ENCODE measurements at regions not wholly inside any gene's neighbourhood (a gene's known extent, or its start where the extent isn't known, plus 50 kb on each side); places are given as distances from the start of the nearest gene placed in this dataset.
"Not testable (repeated sequence)": the region's sequence is repeated elsewhere in the genome, so short reads cannot be mapped to it uniquely, and the experiment has no call there.

GRCh38 chr14:106480287-106480686, 953.9 kb downstream of the TMEM121 start:
- DNase-seq: not testable (repeated sequence)

GRCh38 chr14:106482213-106482612, 955.8 kb downstream of the TMEM121 start:
- DNase-seq: not testable (repeated sequence)

DNA sequence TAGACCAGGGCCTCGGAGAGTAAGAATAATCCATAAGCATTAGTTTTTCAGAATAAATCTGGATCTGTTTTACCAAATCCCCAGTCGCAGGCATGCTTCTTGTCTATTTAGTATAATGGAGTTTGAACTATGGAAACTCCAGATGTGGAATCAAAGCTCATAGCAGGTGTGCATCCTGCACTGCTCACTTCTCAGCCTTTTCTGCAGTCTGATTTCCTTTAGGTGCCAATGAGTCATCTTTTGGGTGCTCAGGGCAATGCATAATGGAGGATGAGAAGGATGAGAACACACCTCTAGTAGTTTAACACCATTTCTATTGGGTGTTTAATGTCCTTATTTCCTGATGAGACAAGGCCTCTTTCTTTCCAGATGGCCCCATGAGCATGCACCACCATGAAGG, 961.2 kb downstream of the TMEM121 start:
- DNase-seq: no peak

DNA sequence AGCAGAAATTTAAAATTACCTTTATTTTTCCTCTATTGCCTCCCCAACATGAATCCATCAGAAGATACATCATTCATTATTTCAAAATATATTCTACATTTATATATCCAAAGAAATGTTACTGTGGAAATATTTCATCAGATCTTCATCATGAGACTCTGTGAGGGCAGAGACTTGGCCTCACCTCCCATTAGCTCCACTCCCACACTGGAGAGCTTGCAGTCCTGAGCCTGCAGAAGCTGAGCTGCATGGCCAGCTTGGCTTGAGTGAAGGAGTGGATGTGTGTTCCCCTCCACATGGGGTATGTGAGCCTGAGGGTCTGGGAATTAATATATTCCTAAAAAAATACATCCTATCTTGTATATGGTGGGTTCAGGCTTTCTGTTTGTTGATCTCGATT, 961.9 kb downstream of the TMEM121 start:
- peak; percentile 1 for DNase-seq

- DNase-seq: no peak
Observed at GRCh38 chr14:106489112-106489881, 962.9 kb downstream of the TMEM121 start.

GRCh38 chr14:106490442-106490841, 964.1 kb downstream of the TMEM121 start:
- no peak for DNase-seq

- peak; percentile 12 for DNase-seq
Observed at GRCh38 chr14:106491851-106492250, 965.5 kb downstream of the TMEM121 start.

GRCh38 chr14:106493962-106494823, 967.8 kb downstream of the TMEM121 start:
- peak; percentile 29 for DNase-seq

- DNase-seq: no peak
Observed at GRCh38 chr14:106500571-106500970, 974.2 kb downstream of the TMEM121 start.

DNA sequence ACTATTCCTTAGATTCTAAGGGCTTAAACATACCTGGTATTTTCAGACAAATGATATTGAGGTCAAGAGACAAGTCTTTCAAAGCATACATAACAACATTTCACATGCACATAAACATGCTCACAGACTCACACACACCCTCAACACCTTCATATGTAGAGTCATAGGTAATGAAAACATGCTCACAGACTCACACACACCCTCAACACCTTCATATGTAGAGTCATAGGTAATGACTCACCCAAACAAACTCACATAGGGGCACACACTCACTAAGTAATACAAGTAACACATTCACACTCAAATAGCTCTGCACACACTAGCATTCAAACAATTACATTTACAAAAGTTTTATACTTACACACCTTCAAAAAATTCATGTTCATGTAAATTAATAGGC, 975.5 kb downstream of the TMEM121 start:
- no peak for DNase-seq

GRCh38 chr14:106505366-106505765, 979.0 kb downstream of the TMEM121 start:
- peak; percentile 37 for DNase-seq

DNA sequence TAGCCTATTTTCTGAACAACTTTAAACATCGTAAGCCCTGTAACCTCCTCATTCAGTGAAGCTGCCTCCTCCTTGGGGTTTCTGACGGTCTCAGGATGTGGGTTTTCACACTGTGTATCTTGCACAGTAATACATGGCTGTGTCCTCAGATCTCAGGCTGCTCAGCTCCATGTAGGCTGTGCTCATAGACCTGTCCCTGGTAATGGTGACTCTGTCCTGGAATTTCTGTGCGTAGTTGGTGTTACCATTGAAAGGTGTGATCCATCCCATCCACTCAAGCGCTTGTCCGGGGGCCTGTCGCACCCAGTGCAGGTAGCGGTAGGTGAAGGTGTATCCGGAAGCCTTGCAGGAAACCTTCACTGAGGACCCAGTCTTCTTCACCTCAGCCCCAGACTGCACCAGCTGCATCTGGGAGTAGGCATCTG, 980.5 kb downstream of the TMEM121 start:
- DNase-seq: no peak

- DNase-seq: no peak
Observed at GRCh38 chr14:106507354-106507753, 981.0 kb downstream of the TMEM121 start.

DNA sequence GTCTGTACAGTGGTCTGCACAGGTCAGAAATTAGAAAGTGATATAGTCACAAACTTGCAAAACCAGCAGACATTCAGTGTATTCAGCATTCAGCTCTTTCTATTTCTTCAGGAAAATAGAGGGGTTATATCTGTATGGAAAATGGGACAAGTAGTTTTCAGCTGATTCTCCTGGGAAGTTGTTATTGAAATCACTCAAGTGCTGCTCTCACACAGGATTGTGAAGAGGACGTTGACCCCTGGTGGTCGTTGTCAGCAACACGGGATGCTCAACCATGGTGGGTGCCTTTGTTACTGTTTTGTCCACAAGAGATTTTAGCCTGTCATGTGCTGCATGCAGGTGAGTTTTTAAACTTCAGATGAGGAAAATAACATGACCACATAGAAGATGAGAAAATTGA, 981.8 kb downstream of the TMEM121 start:
- DNase-seq: no peak

DNA sequence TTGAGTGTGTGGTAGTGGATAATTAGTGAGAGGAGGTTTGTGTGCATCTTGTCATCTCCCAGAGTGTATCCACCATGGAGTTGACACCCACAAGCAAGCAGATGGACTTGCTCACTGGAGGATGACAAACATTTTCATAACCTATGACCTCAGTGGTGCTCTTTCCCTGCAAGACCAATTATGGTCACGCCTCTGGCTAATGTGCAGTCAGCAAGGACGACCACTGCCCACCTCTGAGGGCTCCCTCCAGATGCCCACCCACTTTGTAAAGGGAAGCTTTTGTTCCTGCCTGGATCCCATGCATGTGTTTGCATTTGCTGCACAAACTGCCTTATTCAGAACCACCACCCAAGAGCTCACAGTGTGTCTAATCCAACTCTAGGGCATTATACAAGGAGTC, 982.8 kb downstream of the TMEM121 start:
- DNase-seq: no peak

- DNase-seq: no peak
Observed at GRCh38 chr14:106509807-106510206, 983.4 kb downstream of the TMEM121 start.

- DNase-seq: no peak
Observed at GRCh38 chr14:106511006-106511799, 984.8 kb downstream of the TMEM121 start.

- no peak for DNase-seq
Observed at GRCh38 chr14:106511800-106512198, 985.4 kb downstream of the TMEM121 start.

DNA sequence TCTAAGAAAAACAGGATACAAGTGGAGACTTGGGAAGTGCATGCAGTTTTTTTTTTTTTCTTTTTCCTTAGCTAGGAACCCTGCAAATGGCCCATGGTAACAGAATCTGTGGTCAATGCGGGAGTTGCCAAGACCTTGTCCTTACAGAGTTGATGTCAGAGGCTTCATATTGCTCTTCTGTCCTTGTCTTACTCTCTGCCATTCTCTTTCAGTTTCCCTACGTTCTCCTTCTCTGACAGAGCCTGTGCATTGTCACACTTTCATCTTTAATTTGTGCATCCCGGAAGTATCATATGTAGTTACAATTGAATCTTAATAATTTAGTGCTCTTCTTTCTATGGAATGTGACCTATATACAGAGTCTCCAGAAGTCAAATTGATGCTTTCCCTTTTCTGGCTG, 986.9 kb downstream of the TMEM121 start:
- DNase-seq: no peak

- peak; percentile 75 for DNase-seq
Observed at GRCh38 chr14:106518054-106518943, 991.9 kb downstream of the TMEM121 start.

- not testable (repeated sequence) for DNase-seq
Observed at GRCh38 chr14:106522118-106522517, 995.7 kb downstream of the TMEM121 start.

GRCh38 chr14:106522990-106523389, 996.6 kb downstream of the TMEM121 start:
- DNase-seq: no peak
